GM19468 (cell line): ENCODE measurements at regions not wholly inside any gene's neighbourhood (a gene's known extent, or its start where the extent isn't known, plus 50 kb on each side); places are given as distances from the start of the nearest gene placed in this dataset.
"Not testable (repeated sequence)": the region's sequence is repeated elsewhere in the genome, so short reads cannot be mapped to it uniquely, and the experiment has no call there.

Source experiments
- ATAC-seq: cut with Tn5 transposase; IDR thresholded peaks from one replicate; pipeline ENCODE4 v1.9.1; 2021; ENCODE audit warnings: mild to moderate bottlenecking, moderate library complexity, moderate number of reproducible peaks; ENCODE audit not compliant: unreplicated experiment; ENCODE audit errors: extremely low read depth

- no peak for ATAC-seq
Observed at GRCh38 chr13:87736849-87737385, 65.7 kb downstream of the SLITRK5 start.

- ATAC-seq = no peak
Observed at GRCh38 chr13:87754097-87754496, 82.9 kb downstream of the SLITRK5 start.

DNA sequence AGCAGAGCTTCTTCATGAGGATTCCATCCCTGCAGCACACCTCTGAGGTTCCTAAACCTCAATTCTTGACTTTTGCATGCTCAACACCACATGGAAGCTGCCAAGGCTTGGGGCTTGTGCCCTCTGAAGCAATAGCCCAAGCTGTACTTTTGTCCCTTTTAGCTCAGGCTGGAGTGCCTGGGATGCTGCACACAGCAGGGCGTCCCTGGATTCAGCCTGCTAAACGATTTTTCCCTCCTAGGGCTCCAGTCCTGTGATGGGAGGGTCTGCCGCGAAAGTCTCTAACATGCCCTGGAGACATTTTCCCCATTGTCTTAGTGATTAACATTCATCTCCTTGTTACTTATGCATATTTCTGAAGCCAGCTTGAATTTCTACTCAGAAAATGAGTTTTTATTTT, 98.3 kb downstream of the SLITRK5 start:
- ATAC-seq = no peak

DNA sequence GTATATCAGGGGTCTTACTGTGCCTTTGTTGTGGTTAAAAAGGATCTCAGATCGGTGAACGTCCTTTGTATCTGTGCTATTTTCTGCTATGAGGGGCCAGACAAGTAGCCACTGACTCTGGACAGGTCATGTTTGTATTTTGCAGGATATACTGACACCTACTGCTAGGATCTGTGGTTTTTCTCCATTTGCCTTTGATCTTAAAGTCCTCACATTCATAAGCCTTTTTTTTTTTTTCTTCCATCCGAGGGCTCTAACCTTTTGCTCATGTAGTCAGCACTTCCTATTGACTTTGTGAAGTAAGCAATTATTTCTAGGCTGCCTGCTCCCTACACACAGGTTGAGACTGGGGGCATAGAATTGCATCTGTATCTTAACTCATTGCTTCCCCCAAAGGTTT, 106.2 kb downstream of the SLITRK5 start:
- ATAC-seq = no peak

GRCh38 chr13:87778128-87778527, 107.0 kb downstream of the SLITRK5 start:
- no peak for ATAC-seq

DNA sequence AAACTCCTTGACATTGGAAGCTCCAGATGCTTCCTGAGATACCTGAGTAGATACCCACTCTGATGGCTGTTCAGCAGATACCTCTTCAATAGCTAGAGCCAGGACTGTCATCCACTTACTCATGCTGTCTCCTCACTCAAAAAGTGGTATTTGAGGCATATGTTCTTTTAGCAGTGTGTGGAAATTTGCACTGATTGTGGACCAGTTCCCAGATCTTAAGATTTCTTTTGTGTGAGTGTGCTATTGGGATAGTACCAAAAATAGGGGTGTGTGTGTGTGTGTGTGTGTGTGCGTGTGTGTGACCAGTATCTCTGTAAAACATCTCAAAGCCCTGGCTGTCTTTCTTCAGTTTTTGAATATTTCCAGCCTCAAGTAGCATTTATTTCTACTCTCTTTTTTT, 108.3 kb downstream of the SLITRK5 start:
- no peak for ATAC-seq

- ATAC-seq = no peak
Observed at GRCh38 chr13:87783366-87783765, 112.2 kb downstream of the SLITRK5 start.

DNA sequence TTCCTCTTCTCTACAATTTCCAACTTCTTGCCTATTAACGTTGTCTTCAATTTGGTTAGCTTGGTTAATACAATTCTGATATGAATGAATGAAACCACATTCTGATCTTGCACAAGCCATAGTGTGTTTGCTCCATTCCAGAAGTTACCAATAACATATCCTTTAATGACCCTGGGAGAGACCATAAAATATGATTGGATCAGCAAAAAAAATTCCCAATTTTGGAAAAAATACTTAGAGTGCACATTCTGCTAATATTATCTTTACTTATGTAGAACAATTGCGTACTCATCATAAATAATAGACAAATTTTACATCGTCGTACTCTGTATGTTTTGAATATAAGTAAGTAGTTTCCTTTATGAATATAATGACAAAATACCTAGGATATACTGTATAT, 117.2 kb downstream of the SLITRK5 start:
- no peak for ATAC-seq

DNA sequence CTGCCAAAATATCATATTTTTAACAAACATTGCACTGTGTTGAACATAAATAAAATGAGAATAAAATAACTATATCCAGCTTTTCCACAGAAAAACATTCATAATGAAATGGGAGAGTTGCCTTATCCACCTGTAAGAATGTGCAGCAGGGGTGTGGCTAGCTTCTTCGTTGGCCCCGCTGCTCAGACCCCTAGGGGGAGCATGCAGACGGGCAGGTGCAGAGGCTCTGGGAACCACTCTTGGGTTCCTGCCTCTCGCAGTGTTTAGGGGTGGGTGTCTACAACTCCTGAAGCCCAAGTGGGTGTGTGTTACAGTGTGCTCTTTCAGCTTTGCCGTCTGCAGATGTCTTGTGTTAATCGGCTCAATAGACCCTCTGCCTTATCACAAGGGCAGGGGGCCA, 121.7 kb downstream of the SLITRK5 start:
- no peak for ATAC-seq

GRCh38 chr13:87798536-87798935, 127.4 kb downstream of the SLITRK5 start:
- ATAC-seq = no peak

DNA sequence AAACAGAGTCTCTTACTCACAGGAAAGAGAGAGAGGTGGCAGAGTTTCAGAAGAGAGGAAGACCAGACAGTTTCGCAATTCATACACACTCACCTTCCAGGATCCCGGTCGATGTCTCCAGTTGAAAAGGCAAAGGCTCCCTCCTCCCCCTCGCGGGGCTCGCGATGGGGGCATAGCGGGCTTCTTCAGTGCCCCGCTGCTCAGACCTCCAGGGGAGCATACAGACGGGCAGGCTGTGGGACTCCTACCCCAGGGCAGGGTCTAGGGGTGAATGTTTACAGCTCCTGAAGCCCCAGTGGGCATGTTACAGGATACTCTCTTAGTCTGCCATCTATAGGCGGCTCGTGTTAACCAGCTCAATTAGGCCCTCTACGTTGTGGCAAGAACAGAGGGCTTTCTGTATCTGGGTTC, 139.2 kb downstream of the SLITRK5 start:
- ATAC-seq = no peak

- no peak for ATAC-seq
Observed at GRCh38 chr13:87810920-87811344, 139.8 kb downstream of the SLITRK5 start.

- no peak for ATAC-seq
Observed at GRCh38 chr13:87814403-87814802, 143.2 kb downstream of the SLITRK5 start.

GRCh38 chr13:87820241-87820640, 149.1 kb downstream of the SLITRK5 start:
- ATAC-seq = no peak

- no peak for ATAC-seq
Observed at GRCh38 chr13:87821512-87821911, 150.3 kb downstream of the SLITRK5 start.

GRCh38 chr13:87826301-87826700, 155.1 kb downstream of the SLITRK5 start:
- not testable (repeated sequence) for ATAC-seq

GRCh38 chr13:87827479-87827878, 156.3 kb downstream of the SLITRK5 start:
- ATAC-seq = no peak

DNA sequence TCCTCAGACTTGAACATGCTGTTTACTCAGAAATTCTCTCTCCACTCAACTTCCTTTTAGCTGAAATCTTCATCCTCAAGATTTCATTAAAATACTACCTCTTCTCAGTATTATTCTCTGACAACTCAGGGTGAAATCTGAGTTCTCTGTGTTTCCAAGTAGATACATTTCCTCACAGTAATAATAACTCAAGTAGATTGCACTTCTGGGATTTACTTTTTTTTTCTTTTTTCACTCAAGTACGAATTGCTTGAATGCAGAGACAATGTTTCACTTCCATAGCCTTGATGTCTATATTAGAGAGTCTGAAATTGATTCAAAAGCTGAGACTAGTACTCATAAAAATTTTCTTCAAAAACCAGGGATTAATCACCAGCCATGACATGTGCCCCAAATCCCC, 166.4 kb downstream of the SLITRK5 start:
- ATAC-seq = no peak

- no peak for ATAC-seq
Observed at GRCh38 chr13:87837946-87838345, 166.8 kb downstream of the SLITRK5 start.

DNA sequence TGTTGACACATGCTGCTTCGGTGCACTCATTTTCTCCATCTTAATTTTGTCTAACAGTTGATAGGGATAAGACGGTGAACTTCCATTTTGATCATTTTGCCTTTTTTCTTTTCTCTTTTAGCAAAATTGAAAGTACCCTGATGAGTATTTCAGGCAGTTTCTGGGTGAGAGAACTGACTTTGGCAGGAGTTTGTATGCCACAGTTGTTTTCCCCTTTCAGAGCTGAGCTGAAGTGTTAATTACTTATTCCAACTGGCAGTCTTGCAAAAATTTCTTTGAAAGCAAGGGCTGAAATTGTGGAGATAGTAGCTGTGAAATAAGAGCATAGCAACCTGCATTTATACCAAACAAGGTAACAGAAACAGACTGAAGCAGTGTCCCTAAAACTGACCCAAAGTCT, 180.2 kb downstream of the SLITRK5 start:
- ATAC-seq = no peak

- no peak for ATAC-seq
Observed at GRCh38 chr13:87855553-87855952, 184.4 kb downstream of the SLITRK5 start.

DNA sequence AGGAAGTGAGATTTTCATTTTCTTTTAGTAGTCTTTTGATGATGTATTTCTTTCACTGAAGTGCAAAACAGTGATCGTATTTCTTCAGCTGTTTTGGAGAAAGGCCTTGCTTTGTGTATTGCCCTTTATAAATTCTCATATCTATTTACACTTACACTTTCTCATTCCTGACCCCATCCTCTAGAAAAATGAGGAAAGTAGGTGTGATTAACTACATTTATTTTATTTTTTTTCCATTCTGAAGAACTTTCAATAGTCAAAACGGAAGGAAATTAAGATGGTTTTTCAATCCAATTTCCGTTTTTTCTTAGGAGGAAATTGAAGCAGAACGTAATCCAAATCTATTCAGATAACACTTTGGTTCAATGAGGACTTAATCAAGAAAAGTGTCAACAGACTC, 188.1 kb downstream of the SLITRK5 start:
- ATAC-seq = no peak

DNA sequence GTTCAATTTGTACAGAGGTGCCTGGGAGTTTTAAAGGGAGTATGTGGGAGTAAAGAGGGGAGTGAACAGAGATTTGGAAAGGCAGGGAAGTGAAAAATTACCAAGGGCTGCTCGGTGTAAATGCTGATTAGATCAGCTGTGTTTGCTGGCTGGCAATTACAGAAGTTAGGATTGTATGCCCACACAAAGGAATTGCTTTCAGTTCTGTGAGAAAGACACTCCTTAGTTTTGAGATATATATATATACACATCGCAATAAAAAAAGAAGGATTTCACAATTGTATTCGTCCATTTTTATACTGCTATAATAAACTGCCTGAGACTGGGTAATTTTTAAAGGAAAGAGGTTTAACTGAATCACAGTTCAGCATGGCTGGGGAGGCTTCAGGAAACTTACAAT, 196.3 kb downstream of the SLITRK5 start:
- ATAC-seq = no peak
